HepG2 (cell line): ENCODE measurements at regions not wholly inside any gene's neighbourhood (a gene's known extent, or its start where the extent isn't known, plus 50 kb on each side); places are given as distances from the start of the nearest gene placed in this dataset.

ENCODE experiments used
- ATF6 ChIP-seq: sonication (generic); formaldehyde crosslinking; conservative IDR thresholded peaks from 2 replicates; pipeline ENCODE4 v1.4.0; 2020; ENCODE audit warnings: missing genetic modification reagents
- HOXA9 ChIP-seq: sonication (generic); formaldehyde crosslinking; IDR thresholded peaks from 2 replicates; pipeline ENCODE4 v1.8.1; 2022; ENCODE audit warnings: missing genetic modification reagents, mild to moderate bottlenecking, moderate library complexity, borderline replicate concordance
- TF ChIP-seq, protein P1 (sequence below), 2 experiments: IDR thresholded peaks; 2 replicates each; pipeline ENCODE4 v1.6.1; 2011 to 2012; ENCODE audit warnings: low read length in 2 of 2, borderline replicate concordance in 1 of 2, low read depth in 1 of 2, mild to moderate bottlenecking in 1 of 2, moderate library complexity in 1 of 2
- TF ChIP-seq, protein P2 (sequence below): sonication (generic); formaldehyde crosslinking; IDR thresholded peaks from 2 replicates; pipeline ENCODE4 v1.5.0; 2020; ENCODE audit warnings: mild to moderate bottlenecking, missing genetic modification reagents, moderate library complexity

DNA sequence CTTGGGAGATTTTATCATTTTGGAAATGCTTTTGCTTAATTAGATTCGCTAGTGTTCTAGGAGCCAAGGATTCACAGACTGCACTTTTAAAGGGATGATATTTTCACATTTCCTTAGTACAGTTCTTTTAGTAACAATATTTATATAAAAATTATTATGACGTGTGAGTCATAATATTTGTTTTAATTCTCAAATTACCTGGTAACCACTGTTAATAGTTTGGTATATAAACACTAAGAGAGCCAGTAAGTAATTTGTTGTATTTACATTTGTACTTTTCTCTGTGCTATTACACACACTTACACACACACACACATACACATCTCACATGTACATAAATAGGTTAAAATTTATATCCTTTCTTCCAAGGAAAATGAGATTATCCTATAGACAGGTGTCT, 58.8 kb upstream of the RAD23B start:
- TF ChIP-seq, protein P1, sequence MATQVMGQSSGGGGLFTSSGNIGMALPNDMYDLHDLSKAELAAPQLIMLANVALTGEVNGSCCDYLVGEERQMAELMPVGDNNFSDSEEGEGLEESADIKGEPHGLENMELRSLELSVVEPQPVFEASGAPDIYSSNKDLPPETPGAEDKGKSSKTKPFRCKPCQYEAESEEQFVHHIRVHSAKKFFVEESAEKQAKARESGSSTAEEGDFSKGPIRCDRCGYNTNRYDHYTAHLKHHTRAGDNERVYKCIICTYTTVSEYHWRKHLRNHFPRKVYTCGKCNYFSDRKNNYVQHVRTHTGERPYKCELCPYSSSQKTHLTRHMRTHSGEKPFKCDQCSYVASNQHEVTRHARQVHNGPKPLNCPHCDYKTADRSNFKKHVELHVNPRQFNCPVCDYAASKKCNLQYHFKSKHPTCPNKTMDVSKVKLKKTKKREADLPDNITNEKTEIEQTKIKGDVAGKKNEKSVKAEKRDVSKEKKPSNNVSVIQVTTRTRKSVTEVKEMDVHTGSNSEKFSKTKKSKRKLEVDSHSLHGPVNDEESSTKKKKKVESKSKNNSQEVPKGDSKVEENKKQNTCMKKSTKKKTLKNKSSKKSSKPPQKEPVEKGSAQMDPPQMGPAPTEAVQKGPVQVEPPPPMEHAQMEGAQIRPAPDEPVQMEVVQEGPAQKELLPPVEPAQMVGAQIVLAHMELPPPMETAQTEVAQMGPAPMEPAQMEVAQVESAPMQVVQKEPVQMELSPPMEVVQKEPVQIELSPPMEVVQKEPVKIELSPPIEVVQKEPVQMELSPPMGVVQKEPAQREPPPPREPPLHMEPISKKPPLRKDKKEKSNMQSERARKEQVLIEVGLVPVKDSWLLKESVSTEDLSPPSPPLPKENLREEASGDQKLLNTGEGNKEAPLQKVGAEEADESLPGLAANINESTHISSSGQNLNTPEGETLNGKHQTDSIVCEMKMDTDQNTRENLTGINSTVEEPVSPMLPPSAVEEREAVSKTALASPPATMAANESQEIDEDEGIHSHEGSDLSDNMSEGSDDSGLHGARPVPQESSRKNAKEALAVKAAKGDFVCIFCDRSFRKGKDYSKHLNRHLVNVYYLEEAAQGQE (IDR thresholded peaks at IDR 0.05; ENCODE audit: borderline replicate concordance in 1 of 2, low read depth in 1 of 2, low read length in 2 of 2), result no peak
- no peak for TF ChIP-seq ATF6
- no peak for TF ChIP-seq HOXA9 (CRISPR knock-in tag)
- TF ChIP-seq, protein P2, sequence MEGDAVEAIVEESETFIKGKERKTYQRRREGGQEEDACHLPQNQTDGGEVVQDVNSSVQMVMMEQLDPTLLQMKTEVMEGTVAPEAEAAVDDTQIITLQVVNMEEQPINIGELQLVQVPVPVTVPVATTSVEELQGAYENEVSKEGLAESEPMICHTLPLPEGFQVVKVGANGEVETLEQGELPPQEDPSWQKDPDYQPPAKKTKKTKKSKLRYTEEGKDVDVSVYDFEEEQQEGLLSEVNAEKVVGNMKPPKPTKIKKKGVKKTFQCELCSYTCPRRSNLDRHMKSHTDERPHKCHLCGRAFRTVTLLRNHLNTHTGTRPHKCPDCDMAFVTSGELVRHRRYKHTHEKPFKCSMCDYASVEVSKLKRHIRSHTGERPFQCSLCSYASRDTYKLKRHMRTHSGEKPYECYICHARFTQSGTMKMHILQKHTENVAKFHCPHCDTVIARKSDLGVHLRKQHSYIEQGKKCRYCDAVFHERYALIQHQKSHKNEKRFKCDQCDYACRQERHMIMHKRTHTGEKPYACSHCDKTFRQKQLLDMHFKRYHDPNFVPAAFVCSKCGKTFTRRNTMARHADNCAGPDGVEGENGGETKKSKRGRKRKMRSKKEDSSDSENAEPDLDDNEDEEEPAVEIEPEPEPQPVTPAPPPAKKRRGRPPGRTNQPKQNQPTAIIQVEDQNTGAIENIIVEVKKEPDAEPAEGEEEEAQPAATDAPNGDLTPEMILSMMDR (CRISPR knock-in tag), result no peak
